KMS-11 (cell line): ENCODE measurements at regions not wholly inside any gene's neighbourhood (a gene's known extent, or its start where the extent isn't known, plus 50 kb on each side); places are given as distances from the start of the nearest gene placed in this dataset.

Experiments used
- H2AFZ ChIP-seq: fragments of 200-600 bp; sonication (generic); 2 replicates; pipeline ENCODE4 v1.6.1; 2016; ENCODE audit warnings: antibody characterized with exemption, mixed run types, low read depth
- H3K27ac ChIP-seq: fragments of 200-600 bp; sonication (generic); 2 replicates; pipeline ENCODE4 v1.6.1; 2016; ENCODE audit warnings: mild to moderate bottlenecking, mixed run types
- H3K27me3 ChIP-seq: fragments of 200-600 bp; sonication (generic); 2 replicates; pipeline ENCODE4 v1.6.1; 2017; ENCODE audit warnings: mild to moderate bottlenecking, low read depth, mixed run types, moderate library complexity; ENCODE audit not compliant: insufficient read depth
- H3K36me3 ChIP-seq: fragments of 200-600 bp; sonication (generic); 2 replicates; pipeline ENCODE4 v1.6.1; 2017; ENCODE audit warnings: mild to moderate bottlenecking, mixed run types; ENCODE audit not compliant: insufficient read depth
- H3K4me1 ChIP-seq: fragments of 200-600 bp; sonication (generic); 2 replicates; pipeline ENCODE4 v1.6.1; 2016; ENCODE audit warnings: mild to moderate bottlenecking, low read depth, mixed run types; ENCODE audit not compliant: poor library complexity, severe bottlenecking
- H3K4me2 ChIP-seq: fragments of 200-600 bp; sonication (generic); 2 replicates; pipeline ENCODE4 v1.7.0; 2016; ENCODE audit warnings: mild to moderate bottlenecking, mixed run types
- H3K4me3 ChIP-seq: fragments of 200-600 bp; sonication (generic); IDR thresholded peaks from 2 replicates; pipeline ENCODE4 v1.6.1; 2017; ENCODE audit warnings: low read depth, low read length, mixed read lengths; ENCODE audit not compliant: insufficient read depth
- H3K79me2 ChIP-seq: fragments of 200-600 bp; sonication (generic); 2 replicates; pipeline ENCODE4 v1.6.1; 2016; ENCODE audit warnings: low read depth, mixed run types; ENCODE audit not compliant: insufficient read depth
- H3K9ac ChIP-seq: fragments of 200-600 bp; sonication (generic); 2 replicates; pipeline ENCODE4 v1.6.1; 2016; ENCODE audit warnings: mild to moderate bottlenecking, mixed run types
- H4K20me1 ChIP-seq: fragments of 200-600 bp; sonication (generic); 2 replicates; pipeline ENCODE4 v1.6.1; 2016; ENCODE audit warnings: mild to moderate bottlenecking, mixed run types; ENCODE audit not compliant: insufficient read depth
- TF ChIP-seq, protein P1 (sequence below): fragments of 200-600 bp; sonication (generic); conservative IDR thresholded peaks from 2 replicates; pipeline ENCODE4 v1.6.1; 2017; ENCODE audit warnings: low read depth, mild to moderate bottlenecking, antibody characterized with exemption, low read length, moderate library complexity, mixed read lengths

GRCh38 chr22:47940211-47940610 is 1177.8 kb downstream of the TBC1D22A start:
- Histone ChIP-seq H3K79me2 (no peaks in the 10 kb centered on the region), H4K20me1 (no peaks in the 10 kb centered on the region), H3K4me2 (no peak overlapping the region), H3K27me3 (no peaks in the 10 kb centered on the region), H3K36me3 (no peaks in the 10 kb centered on the region), H3K4me3 (no peak overlapping the region), H3K9ac (no peak overlapping the region), H2AFZ (no peak overlapping the region), H3K4me1 (no peaks in the 10 kb centered on the region), H3K27ac (no peak overlapping the region)
- TF ChIP-seq, protein P1, sequence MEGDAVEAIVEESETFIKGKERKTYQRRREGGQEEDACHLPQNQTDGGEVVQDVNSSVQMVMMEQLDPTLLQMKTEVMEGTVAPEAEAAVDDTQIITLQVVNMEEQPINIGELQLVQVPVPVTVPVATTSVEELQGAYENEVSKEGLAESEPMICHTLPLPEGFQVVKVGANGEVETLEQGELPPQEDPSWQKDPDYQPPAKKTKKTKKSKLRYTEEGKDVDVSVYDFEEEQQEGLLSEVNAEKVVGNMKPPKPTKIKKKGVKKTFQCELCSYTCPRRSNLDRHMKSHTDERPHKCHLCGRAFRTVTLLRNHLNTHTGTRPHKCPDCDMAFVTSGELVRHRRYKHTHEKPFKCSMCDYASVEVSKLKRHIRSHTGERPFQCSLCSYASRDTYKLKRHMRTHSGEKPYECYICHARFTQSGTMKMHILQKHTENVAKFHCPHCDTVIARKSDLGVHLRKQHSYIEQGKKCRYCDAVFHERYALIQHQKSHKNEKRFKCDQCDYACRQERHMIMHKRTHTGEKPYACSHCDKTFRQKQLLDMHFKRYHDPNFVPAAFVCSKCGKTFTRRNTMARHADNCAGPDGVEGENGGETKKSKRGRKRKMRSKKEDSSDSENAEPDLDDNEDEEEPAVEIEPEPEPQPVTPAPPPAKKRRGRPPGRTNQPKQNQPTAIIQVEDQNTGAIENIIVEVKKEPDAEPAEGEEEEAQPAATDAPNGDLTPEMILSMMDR: no peak

- Histone ChIP-seq H3K9ac (no peak overlapping the region), H2AFZ (no peak overlapping the region), H3K4me2 (no peak overlapping the region), H3K27ac (no peak overlapping the region), H3K36me3 (no peaks in the 10 kb centered on the region), H3K27me3 (no peaks in the 10 kb centered on the region), H3K4me3 (no peak overlapping the region), H4K20me1 (no peaks in the 10 kb centered on the region), H3K4me1 (no peaks in the 10 kb centered on the region), H3K79me2 (no peaks in the 10 kb centered on the region)
- TF ChIP-seq, protein P1: no peak
Measured at GRCh38 chr22:47933891-47934290, 1171.4 kb downstream of the TBC1D22A start.

DNA sequence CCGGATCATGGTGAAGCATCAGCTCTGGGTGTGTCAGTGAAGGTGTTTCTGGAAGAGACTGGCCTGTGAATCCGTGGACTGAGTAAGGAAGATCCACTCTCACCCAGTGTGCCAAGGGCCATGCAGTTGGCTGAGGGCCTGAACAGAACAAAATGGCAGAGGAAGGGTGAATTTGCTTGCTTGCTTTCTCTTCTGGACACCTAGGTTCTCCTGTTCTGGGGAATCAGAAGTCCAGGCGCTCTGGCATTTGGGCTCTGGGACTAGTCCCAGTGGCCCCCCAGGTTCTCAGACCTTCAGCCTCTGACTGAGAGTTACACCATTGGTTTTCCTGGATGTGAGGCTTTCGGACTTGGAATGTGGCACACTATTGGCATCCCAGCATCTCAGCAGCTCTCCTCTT is 1170.8 kb downstream of the TBC1D22A start:
- H2AFZ ChIP-seq: no peak overlapping the region
- TF ChIP-seq, protein P1: no peak
- H3K4me3 ChIP-seq: no peak overlapping the region
- no peaks in the 10 kb centered on the region for H3K79me2 ChIP-seq
- no peak overlapping the region for H3K4me2 ChIP-seq
- H4K20me1 ChIP-seq: no peaks in the 10 kb centered on the region
- H3K27me3 ChIP-seq: no peaks in the 10 kb centered on the region
- H3K4me1 ChIP-seq: no peaks in the 10 kb centered on the region
- no peak overlapping the region for H3K9ac ChIP-seq
- H3K27ac ChIP-seq: no peak overlapping the region
- H3K36me3 ChIP-seq: no peaks in the 10 kb centered on the region

DNA sequence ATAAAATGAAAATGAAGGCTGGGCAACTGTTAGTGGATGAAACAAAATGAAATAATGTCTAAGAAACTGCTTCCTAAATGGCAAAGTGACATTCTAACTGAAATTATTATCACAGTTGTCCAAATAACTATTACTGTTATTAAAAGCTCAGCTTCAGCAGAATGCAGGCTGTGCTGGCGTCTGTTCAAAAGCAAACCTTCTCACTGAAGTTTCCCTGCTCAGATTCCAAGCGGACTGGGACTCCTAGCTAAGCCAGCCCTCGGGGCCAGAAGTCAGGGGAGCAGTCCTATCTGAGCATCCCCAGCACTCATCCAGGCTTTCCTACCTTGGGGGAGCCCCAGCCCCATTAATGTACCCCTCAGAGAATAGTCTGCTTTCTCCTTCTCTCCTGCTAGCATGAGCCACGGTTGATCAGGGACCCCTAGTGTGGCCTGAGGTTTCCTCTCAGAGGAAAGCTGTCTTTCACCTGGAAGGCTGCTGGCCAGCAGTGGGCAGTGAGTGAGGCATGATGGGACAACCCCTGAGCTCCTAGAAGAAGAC is 1167.3 kb downstream of the TBC1D22A start:
- TF ChIP-seq, protein P1: no peak
- Histone ChIP-seq H3K4me3 (no peak overlapping the region), H3K27me3 (no peaks in the 10 kb centered on the region), H3K9ac (no peak overlapping the region), H4K20me1 (no peaks in the 10 kb centered on the region), H3K36me3 (no peaks in the 10 kb centered on the region), H3K4me2 (no peak overlapping the region), H3K79me2 (no peaks in the 10 kb centered on the region), H3K27ac (no peak overlapping the region), H2AFZ (no peak overlapping the region), H3K4me1 (no peaks in the 10 kb centered on the region)
